Parathyroid adenoma (tissue), 2 donors: ENCODE measurements at regions not wholly inside any gene's neighbourhood (a gene's known extent, or its start where the extent isn't known, plus 50 kb on each side); places are given as distances from the start of the nearest gene placed in this dataset.

ENCODE experiments used
- H2AFZ ChIP-seq: fragments of 300-600 bp; sonication (generic); one replicate; pipeline ENCODE4 v1.7.0; 2017; ENCODE audit warnings: antibody characterized with exemption, mild to moderate bottlenecking
- H3K27ac ChIP-seq: fragments of 300-600 bp; sonication (generic); one replicate; pipeline ENCODE4 v1.7.0; 2017
- H3K27me3 ChIP-seq: fragments of 300-600 bp; sonication (generic); one replicate; pipeline ENCODE4 v1.7.0; 2017; ENCODE audit warnings: low read length; ENCODE audit not compliant: control insufficient read depth, insufficient read depth
- H3K36me3 ChIP-seq: fragments of 300-600 bp; sonication (generic); one replicate; pipeline ENCODE4 v1.7.0; 2017; ENCODE audit warnings: low read length; ENCODE audit not compliant: control insufficient read depth, insufficient read depth
- H3K4me1 ChIP-seq: fragments of 300-600 bp; sonication (generic); one replicate; pipeline ENCODE4 v1.7.0; 2017; ENCODE audit warnings: control low read depth
- H3K4me2 ChIP-seq: fragments of 300-600 bp; sonication (generic); one replicate; pipeline ENCODE4 v1.7.0; 2017; ENCODE audit warnings: low read length
- H3K4me3 ChIP-seq: fragments of 300-600 bp; sonication (generic); one replicate; pipeline ENCODE4 v1.7.0; 2017; ENCODE audit warnings: low read depth, low read length
- H3K79me2 ChIP-seq: fragments of 300-600 bp; sonication (generic); one replicate; pipeline ENCODE4 v1.7.0; 2017; ENCODE audit warnings: control low read depth
- H3K9ac ChIP-seq: fragments of 300-600 bp; sonication (generic); one replicate; pipeline ENCODE4 v1.7.0; 2017; ENCODE audit warnings: mild to moderate bottlenecking
- H3K9me3 ChIP-seq: fragments of 300-600 bp; sonication (generic); one replicate; pipeline ENCODE4 v1.7.0; 2017; ENCODE audit warnings: low read length; ENCODE audit not compliant: control insufficient read depth
- TF ChIP-seq, protein P1 (sequence below): fragments of 300-600 bp; sonication (generic); IDR thresholded peaks from one replicate; pipeline ENCODE4 v1.7.0; 2017; ENCODE audit warnings: antibody characterized with exemption, mild to moderate bottlenecking
- donor health status: primary hyperparathyroidism.

GRCh38 chr5:20522905-20523482 is 535.0 kb upstream of the CDH18 start:
- no peak overlapping the region for H2AFZ ChIP-seq
- H3K9me3 ChIP-seq, result no peaks in the 10 kb centered on the region
- no peaks in the 10 kb centered on the region for H3K27me3 ChIP-seq
- no peaks in the 10 kb centered on the region for H3K4me1 ChIP-seq
- no peaks in the 10 kb centered on the region for H3K36me3 ChIP-seq
- TF ChIP-seq, protein P1, sequence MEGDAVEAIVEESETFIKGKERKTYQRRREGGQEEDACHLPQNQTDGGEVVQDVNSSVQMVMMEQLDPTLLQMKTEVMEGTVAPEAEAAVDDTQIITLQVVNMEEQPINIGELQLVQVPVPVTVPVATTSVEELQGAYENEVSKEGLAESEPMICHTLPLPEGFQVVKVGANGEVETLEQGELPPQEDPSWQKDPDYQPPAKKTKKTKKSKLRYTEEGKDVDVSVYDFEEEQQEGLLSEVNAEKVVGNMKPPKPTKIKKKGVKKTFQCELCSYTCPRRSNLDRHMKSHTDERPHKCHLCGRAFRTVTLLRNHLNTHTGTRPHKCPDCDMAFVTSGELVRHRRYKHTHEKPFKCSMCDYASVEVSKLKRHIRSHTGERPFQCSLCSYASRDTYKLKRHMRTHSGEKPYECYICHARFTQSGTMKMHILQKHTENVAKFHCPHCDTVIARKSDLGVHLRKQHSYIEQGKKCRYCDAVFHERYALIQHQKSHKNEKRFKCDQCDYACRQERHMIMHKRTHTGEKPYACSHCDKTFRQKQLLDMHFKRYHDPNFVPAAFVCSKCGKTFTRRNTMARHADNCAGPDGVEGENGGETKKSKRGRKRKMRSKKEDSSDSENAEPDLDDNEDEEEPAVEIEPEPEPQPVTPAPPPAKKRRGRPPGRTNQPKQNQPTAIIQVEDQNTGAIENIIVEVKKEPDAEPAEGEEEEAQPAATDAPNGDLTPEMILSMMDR, result no peak
- H3K4me3 ChIP-seq, result no peak overlapping the region
- H3K9ac ChIP-seq, result no peak overlapping the region
- no peak overlapping the region for H3K4me2 ChIP-seq
- H3K79me2 ChIP-seq, result no peaks in the 10 kb centered on the region
- H3K27ac ChIP-seq, result no peak overlapping the region

- Histone ChIP-seq H2AFZ (no peak overlapping the region), H3K79me2 (no peaks in the 10 kb centered on the region), H3K27ac (no peak overlapping the region)
Measured at GRCh38 chr5:20515606-20516005, 527.6 kb upstream of the CDH18 start.

GRCh38 chr5:20514145-20514544 is 526.1 kb upstream of the CDH18 start:
- no peak overlapping the region for H3K9ac ChIP-seq
- TF ChIP-seq, protein P1, result no peak
- H3K79me2 ChIP-seq, result no peaks in the 10 kb centered on the region
- no peak overlapping the region for H3K4me2 ChIP-seq
- no peak overlapping the region for H3K4me3 ChIP-seq
- H3K4me1 ChIP-seq, result no peaks in the 10 kb centered on the region
- no peak overlapping the region for H2AFZ ChIP-seq
- H3K27me3 ChIP-seq, result no peaks in the 10 kb centered on the region
- no peak overlapping the region for H3K27ac ChIP-seq
- H3K36me3 ChIP-seq, result no peaks in the 10 kb centered on the region
- H3K9me3 ChIP-seq, result no peaks in the 10 kb centered on the region

More at GRCh38 chr5:20515606-20516005, 527.6 kb upstream of the CDH18 start:
- Histone ChIP-seq H3K9me3 (no peaks in the 10 kb centered on the region), H3K4me3 (no peak overlapping the region), H3K36me3 (no peaks in the 10 kb centered on the region), H3K4me1 (no peaks in the 10 kb centered on the region), H3K9ac (no peak overlapping the region), H3K4me2 (no peak overlapping the region), H3K27me3 (no peaks in the 10 kb centered on the region)
- TF ChIP-seq, protein P1, result no peak

GRCh38 chr5:20500546-20500945 is 512.5 kb upstream of the CDH18 start:
- Histone ChIP-seq H3K27ac (no peak overlapping the region), H3K4me3 (no peak overlapping the region), H3K4me1 (no peaks in the 10 kb centered on the region), H3K9me3 (no peaks in the 10 kb centered on the region), H3K36me3 (no peaks in the 10 kb centered on the region), H3K9ac (no peak overlapping the region), H2AFZ (no peak overlapping the region), H3K27me3 (no peaks in the 10 kb centered on the region), H3K79me2 (no peaks in the 10 kb centered on the region), H3K4me2 (no peak overlapping the region)
- TF ChIP-seq, protein P1, result no peak

DNA sequence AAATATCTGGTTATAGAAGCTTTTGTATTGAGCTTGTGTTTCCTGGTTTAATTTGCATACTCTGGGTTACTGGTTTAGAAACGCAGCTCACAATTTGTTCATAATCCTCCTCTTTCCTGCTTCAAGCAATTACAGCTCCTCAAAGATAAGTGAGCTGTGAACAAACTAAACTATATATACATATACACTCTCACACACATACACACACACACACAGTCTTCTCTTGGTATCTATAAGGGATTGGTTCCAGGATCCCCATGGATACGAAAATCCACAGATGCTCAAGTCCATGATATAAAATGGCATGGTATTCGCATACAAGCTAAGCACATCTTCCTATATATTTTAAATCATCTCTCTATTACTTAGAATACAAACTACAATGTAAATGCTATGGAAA is 510.9 kb upstream of the CDH18 start:
- no peak overlapping the region for H3K9ac ChIP-seq
- H3K79me2 ChIP-seq, result no peaks in the 10 kb centered on the region
- H3K4me2 ChIP-seq, result no peak overlapping the region
- TF ChIP-seq, protein P1, result no peak
- H3K36me3 ChIP-seq, result no peaks in the 10 kb centered on the region
- no peak overlapping the region for H2AFZ ChIP-seq
- no peaks in the 10 kb centered on the region for H3K4me1 ChIP-seq
- no peaks in the 10 kb centered on the region for H3K9me3 ChIP-seq
- no peak overlapping the region for H3K27ac ChIP-seq
- no peaks in the 10 kb centered on the region for H3K27me3 ChIP-seq
- H3K4me3 ChIP-seq, result no peak overlapping the region
